ENCODE measurements at regions not wholly inside any gene's neighbourhood (a gene's known extent, or its start where the extent isn't known, plus 50 kb on each side); places are given as distances from the start of the nearest gene placed in this dataset.
"Not testable (repeated sequence)": the region's sequence is repeated elsewhere in the genome, so short reads cannot be mapped to it uniquely, and the experiment has no call there.

DNA sequence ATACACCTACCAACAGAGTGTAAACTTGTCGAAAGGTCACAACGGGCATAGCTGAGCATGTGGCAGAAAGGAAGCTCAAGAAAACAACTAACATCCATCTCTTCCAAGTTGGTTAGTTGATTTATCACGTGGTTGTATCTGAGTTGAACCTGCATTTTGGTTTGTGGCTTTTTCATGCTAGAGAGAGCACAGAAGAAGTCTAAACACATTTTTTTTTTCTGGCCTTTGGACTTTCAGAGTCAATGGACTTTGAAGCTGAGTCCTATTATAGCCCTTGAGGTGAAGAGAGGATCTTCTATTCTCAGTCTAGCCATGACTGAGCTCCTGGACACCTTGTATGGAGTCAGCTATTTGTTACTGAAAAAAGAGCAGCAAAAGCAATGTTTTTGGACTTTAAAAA lies 150.6 kb upstream of the TRPC5 start:
- WGBS, 2 donors: 55 to 56% methylated on average over 3 of the region's 3 CpGs
- Histone ChIP-seq H3K27me3 (ENCODE audit: control insufficient read depth in 3 of 3, insufficient read depth in 3 of 3, low read length in 2 of 3) (peaks cover 0 to 19% (median 0%) of the 10 kb centered on the region in 3 donors), H3K9ac (ENCODE audit: insufficient read depth in 1 of 2, low read length in 2 of 2) (no peak overlapping the region), H3K4me1 (ENCODE audit: control insufficient read depth in 5 of 5, insufficient read depth in 5 of 5, low read length in 5 of 5) (no peaks in the 10 kb centered on the region), H3K4me3 (no peak overlapping the region), H3K9me3 (ENCODE audit: control insufficient read depth in 4 of 4, insufficient read depth in 3 of 4, low read length in 3 of 4) (no peaks in the 10 kb centered on the region), H3K27ac (ENCODE audit: low read depth in 1 of 2, low read length in 1 of 2) (no peak overlapping the region), H3K36me3 (ENCODE audit: control insufficient read depth in 4 of 4, insufficient read depth in 4 of 4, low read length in 4 of 4) (no peaks in the 10 kb centered on the region)
- ATAC-seq (ENCODE audit: insufficient read depth, low FRiP score) (no peak), DNase-seq (no peak)
- TF ChIP-seq, protein P1, sequence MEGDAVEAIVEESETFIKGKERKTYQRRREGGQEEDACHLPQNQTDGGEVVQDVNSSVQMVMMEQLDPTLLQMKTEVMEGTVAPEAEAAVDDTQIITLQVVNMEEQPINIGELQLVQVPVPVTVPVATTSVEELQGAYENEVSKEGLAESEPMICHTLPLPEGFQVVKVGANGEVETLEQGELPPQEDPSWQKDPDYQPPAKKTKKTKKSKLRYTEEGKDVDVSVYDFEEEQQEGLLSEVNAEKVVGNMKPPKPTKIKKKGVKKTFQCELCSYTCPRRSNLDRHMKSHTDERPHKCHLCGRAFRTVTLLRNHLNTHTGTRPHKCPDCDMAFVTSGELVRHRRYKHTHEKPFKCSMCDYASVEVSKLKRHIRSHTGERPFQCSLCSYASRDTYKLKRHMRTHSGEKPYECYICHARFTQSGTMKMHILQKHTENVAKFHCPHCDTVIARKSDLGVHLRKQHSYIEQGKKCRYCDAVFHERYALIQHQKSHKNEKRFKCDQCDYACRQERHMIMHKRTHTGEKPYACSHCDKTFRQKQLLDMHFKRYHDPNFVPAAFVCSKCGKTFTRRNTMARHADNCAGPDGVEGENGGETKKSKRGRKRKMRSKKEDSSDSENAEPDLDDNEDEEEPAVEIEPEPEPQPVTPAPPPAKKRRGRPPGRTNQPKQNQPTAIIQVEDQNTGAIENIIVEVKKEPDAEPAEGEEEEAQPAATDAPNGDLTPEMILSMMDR (IDR thresholded peaks at IDR 0.05; ENCODE audit: control extremely low read depth, extremely low read depth): no peak

DNA sequence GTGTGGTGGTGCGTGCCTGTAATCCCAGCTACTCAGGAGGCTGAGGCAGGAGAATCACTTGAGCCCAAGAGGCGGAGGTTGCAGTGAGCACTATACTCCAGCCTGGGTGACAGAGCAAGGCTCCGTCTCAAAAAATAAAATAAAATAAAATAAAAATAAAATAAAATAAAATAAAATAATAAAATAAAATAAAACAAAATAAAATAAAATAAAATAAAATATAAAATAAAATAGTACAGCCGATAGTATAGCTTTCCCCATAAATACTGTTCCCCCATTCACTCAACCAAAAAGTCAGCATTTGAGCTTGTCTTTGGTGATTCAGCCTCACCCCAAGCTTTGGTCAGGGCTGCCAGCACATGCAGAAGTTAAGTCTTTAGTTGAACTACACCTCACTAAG lies 144.2 kb upstream of the TRPC5 start:
- H3K4me3 ChIP-seq; ATAC-seq (ENCODE audit: insufficient read depth, low FRiP score); DNase-seq; H3K9ac ChIP-seq (ENCODE audit: insufficient read depth in 1 of 2, low read length in 2 of 2); H3K36me3 ChIP-seq (ENCODE audit: control insufficient read depth in 4 of 4, insufficient read depth in 4 of 4, low read length in 4 of 4); H3K4me1 ChIP-seq (ENCODE audit: control insufficient read depth in 5 of 5, insufficient read depth in 5 of 5, low read length in 5 of 5); H3K27ac ChIP-seq (ENCODE audit: low read depth in 1 of 2, low read length in 1 of 2); H3K9me3 ChIP-seq (ENCODE audit: control insufficient read depth in 4 of 4, insufficient read depth in 3 of 4, low read length in 3 of 4): not testable (repeated sequence)
- WGBS, 2 donors: 92 to 95% methylated on average over 4 of the region's 4 CpGs
- H3K27me3 ChIP-seq (ENCODE audit: control insufficient read depth in 3 of 3, insufficient read depth in 3 of 3, low read length in 2 of 3): peaks cover 0 to 30% (median 2%) of the 10 kb centered on the region in 3 donors

DNA sequence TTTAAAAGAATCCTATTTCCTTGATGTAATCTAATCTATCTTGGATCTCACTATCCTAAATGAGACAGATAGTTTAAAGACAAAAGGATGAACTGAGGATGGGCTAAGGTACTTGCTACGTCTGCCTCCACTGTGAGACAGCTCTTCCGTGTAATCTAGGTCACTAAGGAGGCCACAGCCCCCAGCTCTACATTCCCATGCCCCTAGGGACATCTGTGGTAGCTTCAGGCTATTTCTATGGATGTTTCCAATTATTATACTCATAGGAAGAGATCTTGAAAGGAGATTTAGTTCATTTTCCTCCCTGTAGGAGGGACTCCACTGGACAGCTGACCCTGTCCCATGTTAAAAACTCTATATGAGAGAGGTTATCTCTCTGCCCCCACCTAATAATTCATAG lies 140.8 kb upstream of the TRPC5 start:
- Histone ChIP-seq H3K27ac (ENCODE audit: low read depth in 1 of 2, low read length in 1 of 2) (no peak overlapping the region), H3K4me1 (ENCODE audit: control insufficient read depth in 5 of 5, insufficient read depth in 5 of 5, low read length in 5 of 5) (no peaks in the 10 kb centered on the region), H3K36me3 (ENCODE audit: control insufficient read depth in 4 of 4, insufficient read depth in 4 of 4, low read length in 4 of 4) (no peaks in the 10 kb centered on the region), H3K4me3 (no peak overlapping the region), H3K9me3 (ENCODE audit: control insufficient read depth in 4 of 4, insufficient read depth in 3 of 4, low read length in 3 of 4) (no peaks in the 10 kb centered on the region), H3K27me3 (ENCODE audit: control insufficient read depth in 3 of 3, insufficient read depth in 3 of 3, low read length in 2 of 3) (peaks cover 0 to 40% (median 2%) of the 10 kb centered on the region in 3 donors), H3K9ac (ENCODE audit: insufficient read depth in 1 of 2, low read length in 2 of 2) (no peak overlapping the region)
- TF ChIP-seq, protein P1 (IDR thresholded peaks at IDR 0.05; ENCODE audit: control extremely low read depth, extremely low read depth): no peak
- no peak for ATAC-seq (ENCODE audit: insufficient read depth, low FRiP score)
- DNase-seq: no peak
- 43 to 59% methylated on average over 2 of the region's 2 CpGs for WGBS, 2 donors

DNA sequence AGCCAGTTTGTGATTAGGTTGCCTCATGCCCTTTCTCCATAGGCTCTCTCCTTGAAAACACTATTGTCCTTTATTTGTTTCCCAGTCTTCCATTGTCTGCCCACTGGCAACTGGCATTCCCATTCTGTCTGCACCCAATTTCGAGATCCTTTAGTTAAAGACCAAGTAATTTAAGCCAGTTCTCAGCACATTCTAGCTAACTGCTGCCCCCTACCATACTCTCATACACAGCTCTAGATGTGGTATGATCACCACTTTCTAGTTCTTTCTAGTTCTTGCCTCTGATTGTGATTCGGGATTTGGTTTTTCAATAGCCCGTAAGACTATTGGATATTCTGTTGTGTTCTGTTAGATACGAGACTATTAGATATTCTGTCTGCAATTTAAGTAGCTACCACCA lies 135.8 kb upstream of the TRPC5 start:
- TF ChIP-seq, protein P1 (IDR thresholded peaks at IDR 0.05; ENCODE audit: control extremely low read depth, extremely low read depth): no peak
- WGBS, 2 donors: 78 to 90% methylated on average over 4 of the region's 4 CpGs

More for the DNA sequence above, 135.8 kb upstream of the TRPC5 start:
- Histone ChIP-seq H3K9ac (ENCODE audit: insufficient read depth in 1 of 2, low read length in 2 of 2) (no peak overlapping the region), H3K4me1 (ENCODE audit: control insufficient read depth in 5 of 5, insufficient read depth in 5 of 5, low read length in 5 of 5) (no peaks in the 10 kb centered on the region), H3K9me3 (ENCODE audit: control insufficient read depth in 4 of 4, insufficient read depth in 3 of 4, low read length in 3 of 4) (no peaks in the 10 kb centered on the region), H3K4me3 (no peak overlapping the region), H3K27ac (ENCODE audit: low read depth in 1 of 2, low read length in 1 of 2) (no peak overlapping the region), H3K36me3 (ENCODE audit: control insufficient read depth in 4 of 4, insufficient read depth in 4 of 4, low read length in 4 of 4) (no peaks in the 10 kb centered on the region), H3K27me3 (ENCODE audit: control insufficient read depth in 3 of 3, insufficient read depth in 3 of 3, low read length in 2 of 3) (peaks cover 0 to 30% (median 0%) of the 10 kb centered on the region in 3 donors)
- DNase-seq: no peak
- no peak for ATAC-seq (ENCODE audit: insufficient read depth, low FRiP score)
